HG03354 (cell line): ENCODE measurements at regions not wholly inside any gene's neighbourhood (a gene's known extent, or its start where the extent isn't known, plus 50 kb on each side); places are given as distances from the start of the nearest gene placed in this dataset.
A peak's percentile ranks its signal among the peaks of the same experiment; 100 is the strongest.
"Not testable (repeated sequence)": the region's sequence is repeated elsewhere in the genome, so short reads cannot be mapped to it uniquely, and the experiment has no call there.

Experiments used
- ATAC-seq: cut with Tn5 transposase; IDR thresholded peaks from one replicate; pipeline ENCODE4 v1.9.1; 2021; ENCODE audit warnings: mild to moderate bottlenecking; ENCODE audit not compliant: unreplicated experiment, poor library complexity, severe bottlenecking

DNA sequence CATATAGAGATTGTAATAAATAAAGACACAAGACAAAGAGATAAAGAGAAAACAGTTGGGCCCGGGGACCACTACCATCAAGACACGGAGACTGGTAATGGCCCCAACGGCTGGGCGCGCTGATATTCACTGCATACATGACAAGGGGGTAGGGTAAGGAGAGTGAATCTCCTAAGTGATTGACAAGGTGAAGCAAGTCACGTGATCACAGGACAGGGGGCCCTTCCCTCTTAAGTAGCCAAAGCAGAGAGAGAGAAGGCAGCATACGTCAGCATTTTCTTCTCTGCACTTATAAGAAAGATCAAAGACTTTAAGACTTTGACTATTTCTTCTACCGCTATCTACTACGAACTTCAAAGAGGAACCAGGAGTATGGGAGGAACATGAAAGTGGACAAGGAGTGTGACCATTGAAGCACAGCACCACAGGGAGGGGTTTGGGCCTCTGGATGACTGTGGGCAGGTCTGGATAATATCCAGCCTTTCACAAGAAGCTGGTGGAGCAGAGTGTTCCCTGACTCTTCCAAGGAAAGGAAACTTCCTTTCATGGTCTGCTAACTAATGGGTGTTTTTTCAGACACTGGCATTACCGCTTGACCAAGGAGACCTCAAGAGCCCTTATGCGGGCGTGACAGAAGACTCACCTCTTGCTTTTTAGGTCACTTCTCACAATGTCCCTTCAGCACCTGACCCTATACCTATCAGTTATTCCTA, 75.6 kb downstream of the MRPL39 start:
- ATAC-seq: not testable (repeated sequence)

DNA sequence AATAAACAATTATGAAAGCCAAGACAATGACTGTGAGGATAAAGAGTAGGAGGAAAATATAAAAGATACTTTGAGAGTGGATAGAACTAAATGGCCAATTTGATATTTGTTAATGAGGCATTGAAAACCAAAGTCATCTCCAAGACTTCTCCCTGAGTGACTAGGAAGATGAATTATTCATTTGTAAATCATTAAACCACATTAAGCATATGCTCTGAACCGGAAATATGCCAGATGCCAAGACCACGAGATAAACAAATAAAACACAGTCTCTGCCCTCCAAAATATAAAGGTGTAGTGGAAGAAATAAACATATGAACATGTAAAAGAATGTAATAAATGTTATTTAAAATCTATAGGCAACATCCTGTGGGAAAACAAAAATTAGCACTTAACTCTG, 78.8 kb downstream of the MRPL39 start:
- no peak for ATAC-seq

- ATAC-seq: no peak
Observed at GRCh38 chr21:25518491-25518911, 88.8 kb downstream of the MRPL39 start.

DNA sequence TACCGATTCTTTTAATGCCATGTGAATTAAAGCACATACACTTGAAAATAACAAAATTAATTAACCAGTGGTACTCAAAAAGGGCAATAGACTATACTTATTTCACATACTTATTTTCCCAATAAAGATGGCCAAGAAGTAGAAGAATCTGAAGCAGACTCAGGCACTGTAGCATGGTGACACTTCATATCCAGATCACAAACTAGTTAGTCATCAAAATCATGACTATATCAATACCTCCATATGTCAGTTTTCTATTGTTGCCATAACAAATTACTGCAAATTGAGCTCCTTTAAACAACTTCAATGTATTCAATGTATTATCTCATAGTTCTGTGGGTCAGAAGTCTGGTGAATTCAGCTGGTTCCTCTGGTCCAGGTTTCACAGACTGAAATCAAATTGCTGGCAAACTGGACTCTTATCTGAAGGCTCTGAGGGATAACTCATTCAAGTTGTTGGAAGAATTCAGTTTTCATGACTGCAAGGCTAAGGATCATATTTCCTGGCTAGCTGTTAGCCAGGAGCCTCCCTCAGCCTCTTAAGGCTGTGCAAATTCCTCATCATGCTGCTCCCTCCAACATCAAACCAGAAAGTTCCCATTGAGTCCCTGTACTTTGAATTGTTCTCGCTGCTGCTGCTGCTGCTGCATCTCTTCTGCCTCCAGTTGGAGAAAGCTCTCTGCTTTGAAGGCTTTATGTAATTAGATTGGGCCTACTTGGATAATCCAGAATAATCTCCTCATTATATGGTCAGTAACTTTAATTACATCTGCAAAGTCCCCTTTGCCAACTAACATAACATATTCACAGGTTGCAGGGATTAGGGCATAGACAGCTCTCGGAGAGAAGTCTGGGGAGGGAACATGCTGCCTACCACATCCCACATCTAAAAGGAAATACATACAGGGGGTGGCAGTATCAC, 91.5 kb downstream of the MRPL39 start:
- no peak for ATAC-seq

DNA sequence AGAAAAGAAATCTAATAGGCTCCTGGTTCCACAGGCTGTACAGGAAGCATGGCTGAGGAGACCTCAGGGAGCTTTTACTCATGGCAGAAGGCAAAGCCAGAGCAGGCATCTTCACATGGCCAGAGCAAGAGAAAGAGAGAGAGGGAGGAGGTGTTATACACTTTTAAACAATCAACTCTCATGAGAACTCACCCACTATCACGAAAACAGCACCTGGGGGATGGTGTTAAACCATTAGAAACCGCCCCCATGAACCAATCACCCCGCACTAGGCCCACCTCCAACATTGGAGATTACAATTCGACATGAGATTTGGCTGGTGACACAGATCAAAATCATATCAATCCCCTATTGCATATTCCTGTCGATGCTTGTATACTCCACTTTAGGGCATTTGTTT, 93.5 kb downstream of the MRPL39 start:
- ATAC-seq: no peak

GRCh38 chr21:25512095-25513081, 94.9 kb downstream of the MRPL39 start:
- no peak for ATAC-seq

DNA sequence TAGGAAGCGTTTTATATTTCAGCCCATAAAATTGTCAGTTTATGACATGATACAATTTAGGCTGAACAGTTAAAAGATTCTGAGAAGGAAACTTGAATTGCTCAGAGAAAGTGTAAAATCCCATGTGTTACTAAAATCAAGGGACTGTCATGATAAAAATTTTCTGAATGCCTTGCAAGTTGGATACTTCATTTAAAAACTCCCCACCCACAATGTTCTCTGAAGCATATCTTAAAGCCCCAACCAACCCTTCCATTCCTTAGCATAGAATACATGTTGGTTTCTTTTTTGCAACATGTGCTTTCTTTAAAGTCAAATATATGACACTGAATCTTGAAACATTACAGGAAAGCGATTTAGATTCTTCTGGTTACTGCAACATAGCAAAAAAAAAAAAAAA, 97.4 kb downstream of the MRPL39 start:
- ATAC-seq: no peak

DNA sequence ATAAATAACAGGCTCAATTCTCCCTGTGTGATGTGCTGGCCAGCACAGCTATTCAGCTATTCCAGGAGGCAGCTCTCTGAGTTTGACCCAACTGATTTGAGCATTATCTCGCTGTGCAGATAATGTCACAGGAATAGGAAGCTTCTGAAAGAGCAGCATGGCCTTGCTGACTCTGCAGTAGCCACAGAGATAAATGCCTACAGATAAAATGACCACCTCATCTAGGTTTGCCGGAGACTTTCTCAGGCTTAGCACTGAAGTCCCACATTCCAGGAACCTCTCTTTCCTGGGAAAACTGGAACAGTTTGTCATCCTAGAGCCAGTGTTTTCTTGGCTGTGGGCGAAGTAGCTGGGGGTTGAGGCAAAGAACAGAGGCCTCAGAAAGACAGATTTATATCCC, 98.9 kb downstream of the MRPL39 start:
- no peak for ATAC-seq

- ATAC-seq: peak; percentile 66
Observed at GRCh38 chr21:25507522-25507921, 99.8 kb downstream of the MRPL39 start.

GRCh38 chr21:25506887-25507286, 100.4 kb downstream of the MRPL39 start:
- ATAC-seq: no peak

GRCh38 chr21:25506261-25506660, 101.0 kb downstream of the MRPL39 start:
- no peak for ATAC-seq

DNA sequence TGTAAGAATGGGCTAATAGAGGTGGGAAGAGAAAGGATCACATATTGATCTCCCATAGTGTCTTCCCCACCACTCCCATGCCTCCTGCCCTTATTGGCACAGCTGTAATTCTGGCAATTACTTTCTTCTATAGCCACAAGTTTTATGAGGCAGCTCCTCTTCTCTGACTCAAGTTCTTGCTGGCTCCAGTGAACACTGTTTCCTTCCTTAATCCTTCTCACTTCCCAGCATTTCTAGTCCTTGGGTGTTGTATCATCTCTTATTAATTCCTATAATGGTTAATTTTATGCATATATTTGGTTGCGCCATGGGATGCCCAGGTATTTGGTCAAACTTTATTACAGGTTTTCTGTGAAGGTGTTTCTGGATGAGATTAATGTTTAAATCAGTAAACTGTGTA, 103.3 kb downstream of the MRPL39 start:
- ATAC-seq: no peak

DNA sequence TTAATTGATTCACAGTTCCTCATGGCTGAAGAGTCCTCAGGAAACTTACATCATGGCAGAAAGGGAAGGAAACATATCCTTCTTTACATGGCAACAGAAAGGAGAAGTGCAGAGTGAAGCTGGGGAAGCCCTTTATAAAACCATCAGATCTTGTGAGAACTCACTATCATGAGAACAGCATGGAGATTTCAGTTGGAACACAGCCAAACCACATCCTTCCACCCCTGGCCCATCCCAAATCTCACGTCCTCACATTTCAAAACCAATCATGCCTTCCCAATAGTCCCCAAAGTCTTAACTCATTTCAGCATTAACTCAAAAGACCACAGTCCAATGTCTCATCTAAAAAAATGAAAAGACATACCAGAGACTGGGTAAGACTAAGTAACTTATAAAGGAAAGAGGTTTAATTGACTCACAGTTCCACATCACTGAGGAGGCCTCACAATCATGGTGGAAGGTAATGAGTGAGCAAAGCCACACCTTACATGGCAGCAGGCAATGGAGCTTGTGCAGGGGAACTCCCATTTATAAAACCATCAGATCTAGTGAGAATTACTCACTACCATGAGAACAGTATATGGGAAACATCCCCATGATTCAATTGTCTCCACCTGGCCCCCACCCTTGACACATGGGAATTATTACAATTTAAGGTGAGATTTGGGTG, 105.2 kb downstream of the MRPL39 start:
- ATAC-seq: peak; percentile 67

GRCh38 chr21:25501462-25501861, 105.8 kb downstream of the MRPL39 start:
- ATAC-seq: no peak

GRCh38 chr21:25500598-25500997, 106.7 kb downstream of the MRPL39 start:
- ATAC-seq: no peak

DNA sequence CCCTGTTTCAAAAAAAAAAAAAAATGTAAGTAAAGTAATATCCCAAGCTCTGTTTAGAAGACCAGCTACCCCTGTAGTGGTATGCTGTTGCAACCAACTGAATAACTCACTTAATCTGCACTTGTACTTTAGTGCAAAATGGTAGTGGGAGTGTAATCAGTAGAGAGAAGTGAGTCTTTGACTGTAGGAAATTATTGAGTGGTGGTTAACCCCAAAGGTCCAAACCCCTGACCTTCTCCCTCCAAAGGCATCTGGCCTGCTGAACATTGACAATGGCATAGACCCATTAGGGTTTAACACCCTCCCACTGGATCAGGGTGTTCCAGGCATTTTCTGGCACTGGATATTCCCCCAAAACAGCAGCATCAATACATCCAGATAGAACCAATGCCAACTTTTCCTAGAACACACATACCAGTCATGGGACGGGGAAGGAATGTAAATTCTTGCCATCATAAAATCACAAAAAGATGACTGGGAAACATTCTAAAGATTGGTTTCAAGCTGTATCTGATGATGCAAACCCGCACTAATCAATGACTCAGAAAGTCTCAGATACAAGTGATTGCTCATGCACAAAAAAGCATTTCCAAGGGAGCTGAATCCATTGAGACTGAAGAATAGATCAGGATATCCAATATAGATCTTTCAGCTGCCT, 110.3 kb downstream of the MRPL39 start:
- ATAC-seq: peak; percentile 38

- peak; percentile 56 for ATAC-seq
Observed at GRCh38 chr21:25494804-25495203, 112.5 kb downstream of the MRPL39 start.

DNA sequence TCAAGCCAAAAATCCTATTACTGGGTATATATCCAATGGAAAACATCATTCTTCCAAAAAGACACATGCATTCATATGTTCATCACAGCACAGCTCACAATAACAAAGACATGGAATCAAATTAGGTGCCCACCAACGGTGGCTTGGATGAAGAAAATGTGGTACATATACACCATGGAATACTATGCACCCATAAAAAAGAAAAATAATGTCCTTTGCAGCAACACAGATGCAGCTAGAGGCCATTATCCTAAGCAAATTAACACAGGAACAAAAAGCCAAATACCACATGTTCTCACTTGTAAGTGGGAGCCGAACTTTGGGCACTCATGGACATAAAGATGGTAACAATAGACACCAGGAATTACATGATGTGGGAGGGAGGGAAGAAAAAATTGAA, 113.6 kb downstream of the MRPL39 start:
- ATAC-seq: no peak

- no peak for ATAC-seq
Observed at GRCh38 chr21:25491267-25491666, 116.0 kb downstream of the MRPL39 start.
